ENCODE measurements at regions not wholly inside any gene's neighbourhood (a gene's known extent, or its start where the extent isn't known, plus 50 kb on each side); places are given as distances from the start of the nearest gene placed in this dataset.

- TF ChIP-seq CTCF (conservative IDR thresholded peaks at IDR 0.05; ENCODE audit: low read depth in 2 of 2) = no peak
- TF ChIP-seq EZH2phosphoT487 (IDR thresholded peaks at IDR 0.05; ENCODE audit: unreplicated experiment) = no peak
- no peak for TF ChIP-seq POLR2AphosphoS5 (IDR thresholded peaks at IDR 0.05; ENCODE audit: low read depth)
- no peak for TF ChIP-seq REST (IDR thresholded peaks at IDR 0.05; ENCODE audit: unreplicated experiment)
These were observed 83.6 kb downstream of the TFAP2B start for GRCh38 chr6:50902260-50902659.
